GM19455 (cell line): ENCODE measurements at regions not wholly inside any gene's neighbourhood (a gene's known extent, or its start where the extent isn't known, plus 50 kb on each side); places are given as distances from the start of the nearest gene placed in this dataset.
"Not testable (repeated sequence)": the region's sequence is repeated elsewhere in the genome, so short reads cannot be mapped to it uniquely, and the experiment has no call there.

Source experiments
- ATAC-seq: cut with Tn5 transposase; IDR thresholded peaks from one replicate; pipeline ENCODE4 v1.9.1; 2021; ENCODE audit not compliant: unreplicated experiment

- no peak for ATAC-seq
These were observed 170.6 kb upstream of the CCDC196 start for GRCh38 chr14:66315548-66315947.

- no peak for ATAC-seq
These were observed 163.6 kb upstream of the CCDC196 start for GRCh38 chr14:66322564-66322963.

GRCh38 chr14:66330228-66330627 lies 155.9 kb upstream of the CCDC196 start:
- no peak for ATAC-seq

GRCh38 chr14:66330916-66331315 lies 155.3 kb upstream of the CCDC196 start:
- ATAC-seq = no peak

- not testable (repeated sequence) for ATAC-seq
These were observed 152.9 kb upstream of the CCDC196 start for GRCh38 chr14:66333293-66333692.

GRCh38 chr14:66341239-66341638 lies 144.9 kb upstream of the CCDC196 start:
- ATAC-seq = no peak

- no peak for ATAC-seq
These were observed 140.2 kb upstream of the CCDC196 start for GRCh38 chr14:66345986-66346385.

- no peak for ATAC-seq
These were observed 134.9 kb upstream of the CCDC196 start for GRCh38 chr14:66351310-66351709.

GRCh38 chr14:66359500-66359899 lies 126.7 kb upstream of the CCDC196 start:
- ATAC-seq = no peak

GRCh38 chr14:66360366-66360926 lies 125.7 kb upstream of the CCDC196 start:
- ATAC-seq = no peak

GRCh38 chr14:66361013-66361412 lies 125.2 kb upstream of the CCDC196 start:
- no peak for ATAC-seq

- ATAC-seq = no peak
These were observed 120.8 kb upstream of the CCDC196 start for GRCh38 chr14:66365388-66365787.

GRCh38 chr14:66369157-66369697 lies 116.9 kb upstream of the CCDC196 start:
- ATAC-seq = no peak

- no peak for ATAC-seq
These were observed 114.4 kb upstream of the CCDC196 start for GRCh38 chr14:66371776-66372175.

- ATAC-seq = no peak
These were observed 110.9 kb upstream of the CCDC196 start for GRCh38 chr14:66375046-66375964.

- no peak for ATAC-seq
These were observed 108.6 kb upstream of the CCDC196 start for GRCh38 chr14:66377574-66377973.

- ATAC-seq = no peak
These were observed 107.3 kb upstream of the CCDC196 start for GRCh38 chr14:66378712-66379505.

- no peak for ATAC-seq
These were observed 106.0 kb upstream of the CCDC196 start for GRCh38 chr14:66380143-66380542.

GRCh38 chr14:66381755-66382154 lies 104.4 kb upstream of the CCDC196 start:
- no peak for ATAC-seq

GRCh38 chr14:66383257-66383656 lies 102.9 kb upstream of the CCDC196 start:
- ATAC-seq = no peak

- no peak for ATAC-seq
These were observed 102.4 kb upstream of the CCDC196 start for GRCh38 chr14:66383771-66384170.
